Gastroesophageal sphincter (tissue), 4 donors: ENCODE measurements at regions not wholly inside any gene's neighbourhood (a gene's known extent, or its start where the extent isn't known, plus 50 kb on each side); places are given as distances from the start of the nearest gene placed in this dataset.

ENCODE experiments used
- ATAC-seq: fragments of 150-250 bp; one replicate; pipeline ENCODE4 v1.9.1; 2016; ENCODE audit warnings: mild to moderate bottlenecking, moderate library complexity
- H3K27ac ChIP-seq, 4 donors: fragments of 200-600 bp; sonication (generic) in 3 of 4; 1 replicate in 3 of 4; 2 replicates in 1 of 4; pipeline ENCODE4 v1.5.1; 2016 to 2019
- H3K27me3 ChIP-seq: fragments of 200-600 bp; sonication (generic); one replicate; pipeline ENCODE4 v1.5.1; 2019
- H3K36me3 ChIP-seq, 2 donors: fragments of 200-600 bp; sonication (generic); one replicate each; pipeline ENCODE4 v1.5.1; 2019; ENCODE audit warnings: control low read depth in 1 of 2
- H3K4me1 ChIP-seq, 3 donors: fragments of 200-600 bp; sonication (generic); 1 replicate in 2 of 3; 2 replicates in 1 of 3; pipeline ENCODE4 v1.5.1; 2016 to 2019; ENCODE audit warnings: control low read depth in 2 of 3
- H3K4me3 ChIP-seq, 2 donors: fragments of 200-600 bp; sonication (generic); one replicate each; pipeline ENCODE4 v1.5.1; 2019; ENCODE audit warnings: mild to moderate bottlenecking in 1 of 2, moderate library complexity in 1 of 2
- H3K9me3 ChIP-seq, 3 donors: fragments of 200-600 bp; sonication (generic); one replicate each; pipeline ENCODE4 v1.5.1; 2017 to 2019; ENCODE audit warnings: control low read depth in 2 of 3
- CTCF ChIP-seq, 4 experiments: fragments of 200-600 bp in 2 of 4; fragments of 450-650 bp in 2 of 4; sonication (generic) in 1 of 4; IDR thresholded peaks; one replicate each; pipeline ENCODE4 v1.5.1; 2017 to 2019; ENCODE audit warnings: antibody characterized with exemption in 4 of 4, mild to moderate bottlenecking in 2 of 4, moderate library complexity in 2 of 4
- EP300 ChIP-seq: sonication (generic); formaldehyde crosslinking; IDR thresholded peaks from one replicate; pipeline ENCODE4 v1.6.1; 2017; ENCODE audit warnings: antibody characterized with exemption, mild to moderate bottlenecking
- POLR2A ChIP-seq, 2 donors: fragments of 450-650 bp; IDR thresholded peaks; one replicate each; pipeline ENCODE4 v1.6.1; 2017; ENCODE audit warnings: antibody characterized with exemption in 2 of 2, mild to moderate bottlenecking in 2 of 2, moderate library complexity in 1 of 2
- POLR2AphosphoS5 ChIP-seq: sonication (generic); formaldehyde crosslinking; IDR thresholded peaks from one replicate; pipeline ENCODE4 v1.6.1; 2017; ENCODE audit warnings: antibody characterized with exemption
- WGBS, 2 donors: methylation state at CpG; one replicate each; pipeline ENCODE4 v1.1.5; 2018; ENCODE audit warnings: low coverage in 1 of 2; 5-methylcytosine and 5-hydroxymethylcytosine counted together

DNA sequence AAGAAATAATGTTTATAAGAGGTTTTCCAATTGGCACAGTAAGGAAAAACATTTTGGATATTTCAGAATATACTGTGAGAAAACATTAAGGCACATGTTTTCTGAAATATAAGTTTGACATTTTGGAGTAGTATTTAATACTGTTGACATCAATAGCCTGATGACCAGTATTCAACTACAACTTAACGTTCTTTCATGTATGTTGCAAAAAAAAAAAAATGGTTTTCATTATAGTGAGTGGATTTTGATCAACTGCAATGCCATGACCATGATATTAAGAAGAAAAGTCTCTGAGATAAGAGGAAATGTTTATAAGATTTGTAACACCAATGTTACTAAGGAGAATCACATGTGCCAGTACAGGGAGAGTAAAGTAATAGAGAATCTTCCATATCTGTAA, 252.8 kb upstream of the RORA start:
- Histone ChIP-seq H3K4me3 (no peak overlapping the region), H3K27me3 (no peaks in the 10 kb centered on the region), H3K27ac (no peak overlapping the region), H3K36me3 (no peaks in the 10 kb centered on the region), H3K4me1 (no peaks in the 10 kb centered on the region), H3K9me3 (no peaks in the 10 kb centered on the region)
- 27 to 57% methylated on average over 1 of the region's 1 CpG for WGBS, 2 donors
- no peak for ATAC-seq
- TF ChIP-seq POLR2A (IDR thresholded peaks at IDR 0.05) (no peak), EP300 (no peak), POLR2AphosphoS5 (no peak), CTCF (IDR thresholded peaks at IDR 0.05) (no peak)

- 54 to 60% methylated on average over 4 of the region's 5 CpGs for WGBS, 2 donors
- Histone ChIP-seq H3K4me3 (no peak overlapping the region), H3K27ac (no peak overlapping the region), H3K36me3 (no peaks in the 10 kb centered on the region), H3K9me3 (no peaks in the 10 kb centered on the region), H3K4me1 (no peaks in the 10 kb centered on the region), H3K27me3 (no peaks in the 10 kb centered on the region)
- TF ChIP-seq POLR2A (IDR thresholded peaks at IDR 0.05) (no peak), EP300 (no peak), POLR2AphosphoS5 (no peak), CTCF (IDR thresholded peaks at IDR 0.05) (no peak)
- no peak for ATAC-seq
Observed at GRCh38 chr15:61480863-61481262, 251.8 kb upstream of the RORA start.

DNA sequence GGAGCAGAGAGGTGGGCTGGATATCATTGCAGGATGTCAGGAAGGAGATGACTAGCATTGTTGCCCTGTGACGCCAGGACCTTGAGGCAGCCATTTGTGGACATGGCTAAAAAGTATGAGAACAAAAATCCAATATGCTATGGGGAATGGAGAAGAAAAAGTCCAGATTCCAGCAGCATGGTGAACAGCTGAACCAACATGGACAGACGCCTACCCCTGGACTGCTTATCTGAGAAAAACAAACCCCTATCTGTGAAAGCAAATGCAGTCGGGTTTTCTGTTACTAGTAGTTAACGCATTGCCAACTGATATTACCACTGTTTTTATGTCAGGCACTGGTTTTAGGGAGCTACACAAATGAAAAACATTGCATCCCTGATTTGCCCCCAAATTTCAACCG, 251.2 kb upstream of the RORA start:
- no peak overlapping the region for H3K27ac ChIP-seq
- no peak overlapping the region for H3K4me3 ChIP-seq
- no peaks in the 10 kb centered on the region for H3K36me3 ChIP-seq
- H3K4me1 ChIP-seq: no peaks in the 10 kb centered on the region
- WGBS, 2 donors: 85 to 88% methylated on average over 5 of the region's 5 CpGs
- no peak for ATAC-seq
- H3K27me3 ChIP-seq: no peaks in the 10 kb centered on the region
- no peaks in the 10 kb centered on the region for H3K9me3 ChIP-seq
- TF ChIP-seq CTCF (IDR thresholded peaks at IDR 0.05) (no peak), POLR2AphosphoS5 (no peak), POLR2A (IDR thresholded peaks at IDR 0.05) (no peak), EP300 (no peak)

DNA sequence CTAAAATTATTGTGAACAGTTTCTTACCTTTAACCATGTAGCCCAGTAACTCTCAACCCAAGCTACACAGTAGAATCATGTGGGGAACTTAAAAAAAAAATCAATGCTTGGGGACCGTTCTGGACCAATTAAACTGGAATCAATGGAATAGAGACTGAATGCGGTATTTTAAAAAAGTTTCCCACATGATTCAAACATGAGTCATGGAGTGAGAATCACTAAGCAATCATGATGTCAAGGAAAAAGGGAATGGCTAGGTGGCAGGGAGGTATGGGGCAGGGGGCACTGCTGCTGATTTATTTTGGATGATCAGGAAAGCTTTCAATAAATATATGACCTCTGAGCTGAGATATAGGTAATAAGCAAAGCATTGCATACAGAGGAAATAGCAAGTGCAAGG, 250.5 kb upstream of the RORA start:
- H3K4me3 ChIP-seq: no peak overlapping the region
- no peaks in the 10 kb centered on the region for H3K4me1 ChIP-seq
- WGBS, 2 donors: 81 to 89% methylated on average over 2 of the region's 2 CpGs
- no peaks in the 10 kb centered on the region for H3K9me3 ChIP-seq
- H3K27ac ChIP-seq: no peak overlapping the region
- no peaks in the 10 kb centered on the region for H3K27me3 ChIP-seq
- H3K36me3 ChIP-seq: no peaks in the 10 kb centered on the region
- TF ChIP-seq EP300: no peak
- no peak for TF ChIP-seq POLR2A (IDR thresholded peaks at IDR 0.05)
- no peak for TF ChIP-seq POLR2AphosphoS5
- TF ChIP-seq CTCF (IDR thresholded peaks at IDR 0.05): no peak
- ATAC-seq: no peak

- H3K36me3 ChIP-seq: no peaks in the 10 kb centered on the region
- no peak overlapping the region for H3K27ac ChIP-seq
- ATAC-seq: no peak
- no peaks in the 10 kb centered on the region for H3K9me3 ChIP-seq
- H3K4me1 ChIP-seq: no peaks in the 10 kb centered on the region
- no peaks in the 10 kb centered on the region for H3K27me3 ChIP-seq
- H3K4me3 ChIP-seq: no peak overlapping the region
- no peak for TF ChIP-seq CTCF (IDR thresholded peaks at IDR 0.05)
- TF ChIP-seq EP300: no peak
- TF ChIP-seq POLR2AphosphoS5: no peak
- TF ChIP-seq POLR2A (IDR thresholded peaks at IDR 0.05): no peak
- 91 to 100% methylated on average over 1 of the region's 1 CpG for WGBS, 2 donors
Observed at GRCh38 chr15:61476741-61477140, 247.6 kb upstream of the RORA start.
